ENCODE measurements at regions not wholly inside any gene's neighbourhood (a gene's known extent, or its start where the extent isn't known, plus 50 kb on each side); places are given as distances from the start of the nearest gene placed in this dataset.

- no peaks in the 10 kb centered on the region for H3K4me1 ChIP-seq
- H3K9me3 ChIP-seq: no peaks in the 10 kb centered on the region
- no peaks in the 10 kb centered on the region for H3K36me3 ChIP-seq
- no peaks in the 10 kb centered on the region for H3K27me3 ChIP-seq
- DNase-seq: no peak
- H3K27ac ChIP-seq: no peak overlapping the region
- H3K4me3 ChIP-seq: no peak overlapping the region
- intact Hi-C loops (cut with DNase I; ENCODE audit: low total_unique reads): no loop called here
- TF ChIP-seq, protein P1, sequence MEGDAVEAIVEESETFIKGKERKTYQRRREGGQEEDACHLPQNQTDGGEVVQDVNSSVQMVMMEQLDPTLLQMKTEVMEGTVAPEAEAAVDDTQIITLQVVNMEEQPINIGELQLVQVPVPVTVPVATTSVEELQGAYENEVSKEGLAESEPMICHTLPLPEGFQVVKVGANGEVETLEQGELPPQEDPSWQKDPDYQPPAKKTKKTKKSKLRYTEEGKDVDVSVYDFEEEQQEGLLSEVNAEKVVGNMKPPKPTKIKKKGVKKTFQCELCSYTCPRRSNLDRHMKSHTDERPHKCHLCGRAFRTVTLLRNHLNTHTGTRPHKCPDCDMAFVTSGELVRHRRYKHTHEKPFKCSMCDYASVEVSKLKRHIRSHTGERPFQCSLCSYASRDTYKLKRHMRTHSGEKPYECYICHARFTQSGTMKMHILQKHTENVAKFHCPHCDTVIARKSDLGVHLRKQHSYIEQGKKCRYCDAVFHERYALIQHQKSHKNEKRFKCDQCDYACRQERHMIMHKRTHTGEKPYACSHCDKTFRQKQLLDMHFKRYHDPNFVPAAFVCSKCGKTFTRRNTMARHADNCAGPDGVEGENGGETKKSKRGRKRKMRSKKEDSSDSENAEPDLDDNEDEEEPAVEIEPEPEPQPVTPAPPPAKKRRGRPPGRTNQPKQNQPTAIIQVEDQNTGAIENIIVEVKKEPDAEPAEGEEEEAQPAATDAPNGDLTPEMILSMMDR (IDR thresholded peaks at IDR 0.05): no peak
Observed at GRCh38 chr7:79531116-79531515, 77.6 kb upstream of the MAGI2 start.

- H3K4me3 ChIP-seq: no peak overlapping the region
- TF ChIP-seq, protein P1 (IDR thresholded peaks at IDR 0.05): no peak
- no peaks in the 10 kb centered on the region for H3K36me3 ChIP-seq
- no peaks in the 10 kb centered on the region for H3K9me3 ChIP-seq
- no peaks in the 10 kb centered on the region for H3K27me3 ChIP-seq
- intact Hi-C loops (cut with DNase I; ENCODE audit: low total_unique reads): no loop called here
- H3K27ac ChIP-seq: no peak overlapping the region
- DNase-seq: no peak
- no peaks in the 10 kb centered on the region for H3K4me1 ChIP-seq
Observed at GRCh38 chr7:79529881-79530235, 76.4 kb upstream of the MAGI2 start.

- no peak overlapping the region for H3K27ac ChIP-seq
- H3K4me3 ChIP-seq: no peak overlapping the region
- TF ChIP-seq, protein P1 (IDR thresholded peaks at IDR 0.05): no peak
- H3K9me3 ChIP-seq: no peaks in the 10 kb centered on the region
- no peaks in the 10 kb centered on the region for H3K27me3 ChIP-seq
- H3K36me3 ChIP-seq: no peaks in the 10 kb centered on the region
- intact Hi-C loops (cut with DNase I; ENCODE audit: low total_unique reads): no loop called here
- H3K4me1 ChIP-seq: no peaks in the 10 kb centered on the region
- DNase-seq: no peak
Observed at GRCh38 chr7:79529214-79529880, 75.9 kb upstream of the MAGI2 start.

DNA sequence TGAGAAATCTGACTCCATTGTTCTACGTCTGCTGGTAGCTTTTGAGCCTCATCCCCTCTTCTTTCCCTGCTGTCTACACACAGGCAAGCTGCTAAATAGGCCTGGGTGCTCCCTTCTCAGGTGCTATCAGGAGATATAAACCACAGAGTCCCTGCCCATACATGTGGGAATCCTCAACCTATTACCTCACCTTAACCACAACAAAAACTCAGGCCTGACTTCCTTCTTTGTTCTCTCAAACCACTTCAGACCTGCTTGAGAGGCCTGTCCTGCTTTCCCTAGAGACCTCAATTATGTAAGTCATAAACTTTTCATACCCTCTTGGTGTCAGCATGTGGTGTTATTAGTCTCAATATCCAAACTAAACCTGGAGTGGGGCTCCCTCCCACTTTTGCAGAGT is 75.0 kb upstream of the MAGI2 start:
- intact Hi-C loops (cut with DNase I; ENCODE audit: low total_unique reads): no loop called here

DNA sequence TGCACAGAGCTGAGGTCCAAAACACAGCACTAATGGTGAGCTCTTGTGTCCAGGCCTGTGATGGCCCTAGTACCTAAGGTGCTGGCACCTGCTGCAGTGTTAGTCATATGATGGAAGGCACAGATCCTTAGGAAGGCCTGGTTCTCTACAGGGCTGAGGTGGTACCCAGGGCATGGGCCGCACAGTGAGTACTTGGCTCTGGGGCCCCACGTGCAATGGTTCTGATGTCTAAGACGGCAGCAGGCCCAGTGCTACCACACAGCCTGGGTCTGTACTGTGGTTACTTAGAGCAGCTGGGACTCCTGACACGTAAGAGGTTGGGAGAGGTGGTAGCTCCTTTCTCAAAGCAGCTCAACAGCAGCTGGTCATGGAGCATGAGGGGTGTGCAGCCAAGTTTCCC is 70.6 kb upstream of the MAGI2 start:
- intact Hi-C loops (cut with DNase I; ENCODE audit: low total_unique reads): no loop called here
- no peak for DNase-seq
- Histone ChIP-seq H3K9me3 (no peaks in the 10 kb centered on the region), H3K27me3 (no peaks in the 10 kb centered on the region), H3K4me1 (no peaks in the 10 kb centered on the region), H3K27ac (no peak overlapping the region), H3K36me3 (no peaks in the 10 kb centered on the region), H3K4me3 (no peak overlapping the region)
- TF ChIP-seq, protein P1 (IDR thresholded peaks at IDR 0.05): no peak

More for the DNA sequence above, 75.0 kb upstream of the MAGI2 start:
- Histone ChIP-seq H3K27me3 (no peaks in the 10 kb centered on the region), H3K4me3 (no peak overlapping the region), H3K4me1 (no peaks in the 10 kb centered on the region), H3K27ac (no peak overlapping the region), H3K9me3 (no peaks in the 10 kb centered on the region), H3K36me3 (no peaks in the 10 kb centered on the region)
- TF ChIP-seq, protein P1 (IDR thresholded peaks at IDR 0.05): no peak
- DNase-seq: no peak

DNA sequence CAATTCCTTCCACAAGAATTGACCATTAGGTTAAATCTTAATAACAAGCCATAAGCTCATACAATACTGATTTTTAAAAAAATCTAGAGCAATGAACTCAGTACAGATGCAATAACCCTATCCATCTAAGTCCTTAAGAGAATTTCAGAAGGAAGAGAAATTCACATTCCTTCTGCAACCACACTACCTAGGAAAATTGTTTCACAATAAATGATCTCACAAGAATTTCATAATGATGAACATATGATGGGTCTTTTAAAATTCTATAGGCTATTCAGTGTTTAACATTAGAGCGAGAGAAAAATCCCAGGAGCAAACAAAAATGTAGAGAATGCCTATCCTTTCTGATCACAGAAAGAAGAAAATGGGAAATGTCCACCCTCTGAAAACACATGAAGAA is 70.0 kb upstream of the MAGI2 start:
- TF ChIP-seq, protein P1 (IDR thresholded peaks at IDR 0.05): no peak
- H3K4me1 ChIP-seq: no peaks in the 10 kb centered on the region
- no peak for DNase-seq
- H3K36me3 ChIP-seq: no peaks in the 10 kb centered on the region
- H3K9me3 ChIP-seq: no peaks in the 10 kb centered on the region
- intact Hi-C loops (cut with DNase I; ENCODE audit: low total_unique reads): no loop called here
- H3K4me3 ChIP-seq: no peak overlapping the region
- H3K27me3 ChIP-seq: no peaks in the 10 kb centered on the region
- no peak overlapping the region for H3K27ac ChIP-seq

Measured in tibial artery (tissue), 4 donors.